GM18519 (cell line): ENCODE measurements at regions not wholly inside any gene's neighbourhood (a gene's known extent, or its start where the extent isn't known, plus 50 kb on each side); places are given as distances from the start of the nearest gene placed in this dataset.
"Not testable (repeated sequence)": the region's sequence is repeated elsewhere in the genome, so short reads cannot be mapped to it uniquely, and the experiment has no call there.

ENCODE experiments used
- ATAC-seq: cut with Tn5 transposase; IDR thresholded peaks from one replicate; pipeline ENCODE4 v1.9.1; 2021; ENCODE audit warnings: mild to moderate bottlenecking, moderate library complexity; ENCODE audit not compliant: unreplicated experiment, low FRiP score

DNA sequence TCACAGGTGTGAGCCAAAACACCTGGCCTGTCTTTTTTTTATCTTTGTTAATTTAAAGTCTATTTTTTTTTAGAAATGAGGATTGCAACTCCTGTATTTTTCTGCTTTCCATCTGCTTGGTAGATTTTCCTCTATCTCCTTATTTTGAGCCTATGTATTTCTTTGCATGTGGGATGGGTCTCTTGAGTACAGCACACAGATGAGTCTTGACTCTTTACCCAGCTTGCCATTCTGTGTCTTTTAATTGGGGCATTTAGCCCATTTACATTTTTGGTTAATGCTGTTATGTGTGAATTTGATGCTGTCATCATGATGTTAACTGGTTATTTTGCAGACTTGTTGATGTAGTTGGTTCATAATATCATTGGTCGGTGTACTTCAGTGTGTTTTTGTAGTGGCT is 317.4 kb downstream of the IPO8 start:
- no peak for ATAC-seq

DNA sequence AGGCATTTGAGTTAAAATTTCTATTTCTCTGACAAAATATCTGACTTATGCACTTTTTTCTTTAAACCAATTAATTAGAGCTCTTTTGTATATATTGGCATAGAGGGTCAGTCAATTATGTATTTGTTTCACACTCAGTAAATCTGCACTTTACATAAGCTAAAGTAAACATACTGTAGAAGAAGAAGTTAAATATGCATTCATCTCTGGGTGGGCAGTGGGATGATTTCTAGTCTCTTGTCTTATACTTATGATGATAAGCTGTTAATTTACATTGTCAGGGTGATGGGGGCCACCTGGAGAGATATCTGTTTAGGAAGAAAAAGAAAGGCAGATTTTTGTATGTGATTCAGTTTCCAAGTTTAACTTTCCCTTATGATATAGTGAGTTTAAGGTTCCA is 330.8 kb downstream of the IPO8 start:
- ATAC-seq: no peak

DNA sequence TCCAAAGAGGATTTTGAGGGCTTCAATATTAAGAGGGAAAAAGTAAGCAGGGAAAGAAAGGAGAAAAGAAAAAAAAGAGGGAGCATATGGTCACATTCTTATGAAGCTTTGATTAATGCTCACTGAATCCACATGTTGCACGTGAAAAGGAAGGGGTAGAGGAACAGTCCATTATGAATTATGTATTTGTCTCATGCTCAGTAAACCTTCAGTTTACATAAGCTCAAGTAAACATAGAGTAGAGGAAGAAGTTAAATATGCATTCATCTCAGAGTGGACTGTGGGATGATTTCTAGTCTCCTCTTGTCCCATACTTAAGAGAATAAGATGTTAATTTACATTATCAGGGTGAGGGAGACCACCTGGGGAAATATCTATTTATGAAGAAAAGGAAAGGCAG is 334.5 kb downstream of the IPO8 start:
- no peak for ATAC-seq

DNA sequence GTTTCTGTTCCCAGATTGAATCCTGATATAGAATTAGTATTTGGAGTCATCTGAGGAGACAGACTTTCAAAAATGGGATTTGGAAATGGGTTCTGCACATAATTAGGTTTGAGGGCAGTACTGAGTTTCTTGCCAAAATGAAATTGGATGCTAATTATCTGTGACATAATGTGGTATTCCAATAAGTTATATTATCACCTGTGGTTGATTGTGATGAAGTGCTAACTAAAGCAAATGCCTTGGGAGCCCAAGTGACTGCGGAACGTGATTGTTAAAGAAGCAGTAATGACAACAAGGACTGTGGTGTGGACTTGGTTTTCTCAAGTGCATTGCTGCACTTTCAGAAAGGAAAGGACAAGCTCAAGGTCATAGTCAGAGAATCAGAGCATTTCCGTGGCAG is 337.0 kb downstream of the IPO8 start:
- ATAC-seq: no peak

DNA sequence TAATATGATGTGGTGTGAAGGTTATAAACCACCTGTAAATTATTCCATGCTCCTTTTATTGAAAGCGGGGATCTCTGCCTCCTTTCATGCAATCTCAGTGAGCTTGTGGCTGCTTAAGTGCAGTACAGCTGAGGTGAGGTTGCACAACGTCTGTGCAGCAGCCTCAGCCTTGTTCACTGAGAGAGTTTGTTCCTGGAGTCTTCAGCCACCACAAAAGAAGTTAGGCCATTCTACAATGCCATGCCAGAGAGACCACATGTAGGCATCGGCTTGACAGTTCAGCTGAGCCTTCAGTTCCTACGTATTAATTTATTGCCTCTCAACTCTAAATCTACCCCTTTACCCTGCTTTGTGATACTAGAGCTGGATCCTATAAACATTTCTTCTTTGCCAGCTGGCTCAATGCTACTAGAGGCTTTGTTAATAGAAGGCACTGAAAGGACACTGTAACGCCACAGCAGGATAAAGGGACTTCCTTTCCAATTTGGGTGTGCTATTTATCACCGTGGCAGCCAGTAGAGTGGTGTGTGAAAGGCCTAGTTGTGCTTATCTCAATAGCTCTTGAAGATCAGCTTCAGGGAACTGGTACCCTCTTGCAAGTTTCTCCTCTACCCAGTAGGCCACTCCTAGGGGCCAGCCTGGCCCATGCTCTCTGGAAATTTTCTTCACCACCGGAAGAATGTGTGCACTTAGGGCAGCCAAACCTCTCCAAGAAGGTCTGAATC is 337.7 kb downstream of the IPO8 start:
- ATAC-seq: no peak

DNA sequence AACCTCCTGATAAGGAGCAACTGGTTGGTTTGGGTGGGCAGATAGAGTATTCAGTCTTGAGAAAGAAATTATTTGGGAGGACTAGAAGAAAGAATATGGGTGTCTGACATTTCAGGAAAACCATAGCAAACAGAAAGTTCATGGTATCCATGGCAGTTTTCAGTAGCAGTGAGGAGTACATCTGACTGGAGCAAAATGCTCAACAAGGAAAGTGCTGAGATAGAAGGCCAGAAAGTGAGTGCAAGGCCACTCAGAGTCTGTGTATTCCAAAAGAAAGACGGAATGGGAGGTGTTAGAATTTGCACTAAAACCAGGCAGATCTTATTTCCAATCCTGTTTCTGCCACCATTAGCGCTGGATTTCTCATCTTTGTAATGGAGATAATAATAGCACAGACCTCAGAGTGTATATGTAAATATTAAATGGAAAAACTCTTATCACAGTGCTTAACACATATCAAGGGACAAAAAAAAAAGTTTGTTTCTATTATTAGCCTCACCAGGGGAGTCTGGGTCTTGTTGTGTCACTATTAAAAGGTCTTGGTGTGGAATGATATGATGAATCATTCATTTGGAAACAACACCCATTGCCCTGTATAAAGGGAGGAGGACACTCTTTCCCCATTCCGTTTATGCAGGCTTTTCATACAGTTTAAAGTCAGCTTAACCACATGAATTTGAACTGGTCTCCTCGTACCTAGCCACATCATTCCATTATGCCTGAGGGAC is 349.8 kb downstream of the IPO8 start:
- no peak for ATAC-seq

DNA sequence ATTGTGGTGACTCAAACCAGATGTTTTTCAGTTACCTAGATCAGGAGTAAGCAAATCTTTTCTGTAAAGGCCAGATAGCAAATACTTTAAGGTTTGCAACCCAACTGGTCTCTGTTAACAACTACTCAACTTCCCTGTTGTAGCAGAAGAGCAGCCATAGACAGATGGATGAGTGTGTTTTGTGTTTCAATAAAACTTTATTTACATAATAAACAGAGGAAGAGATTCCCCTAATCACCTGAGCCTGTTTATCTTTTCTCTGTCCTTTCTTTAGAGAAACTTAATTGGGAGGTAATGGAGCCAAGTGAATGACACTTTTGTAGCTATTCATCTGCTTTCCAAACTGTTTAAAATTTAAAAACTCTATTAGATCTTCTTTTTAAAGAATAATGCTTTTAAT is 365.1 kb downstream of the IPO8 start:
- no peak for ATAC-seq

DNA sequence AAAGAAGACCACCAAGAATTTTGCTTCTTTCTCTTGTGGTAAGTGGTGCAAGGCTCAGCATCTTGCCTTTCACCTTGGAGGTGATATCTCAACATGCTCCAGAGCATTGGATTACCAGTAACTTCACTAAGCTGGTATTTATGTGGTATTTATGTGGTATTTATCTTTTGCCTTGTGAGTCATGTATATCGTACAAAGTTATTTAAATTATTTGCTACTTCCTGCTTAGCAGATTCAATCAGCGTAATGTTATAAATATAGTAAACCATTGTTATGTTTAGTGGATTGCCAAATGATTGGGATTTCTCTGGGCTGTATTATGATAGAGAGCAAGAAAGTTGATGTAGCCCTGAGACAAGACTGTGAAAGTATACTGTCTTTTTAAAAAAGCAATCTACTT is 366.4 kb downstream of the IPO8 start:
- ATAC-seq: no peak

DNA sequence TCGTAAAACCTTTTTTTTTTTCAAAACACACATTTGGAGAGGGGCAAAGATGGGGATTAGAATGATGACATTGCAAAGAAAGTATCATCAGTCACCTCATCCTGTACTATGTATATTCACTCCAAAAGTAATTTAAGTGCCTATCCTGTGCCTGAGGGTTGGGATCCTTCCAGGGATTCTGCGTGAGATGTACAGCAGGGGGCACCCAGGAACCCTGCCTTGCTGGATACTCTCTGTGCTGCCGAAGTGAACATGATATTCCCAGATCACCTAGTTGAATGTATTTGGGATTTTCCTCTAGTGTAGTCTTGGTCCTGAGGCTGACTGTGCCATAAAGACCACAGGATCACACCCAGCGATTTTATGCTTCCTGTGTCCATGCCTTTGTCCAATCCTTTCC is 372.7 kb downstream of the IPO8 start:
- ATAC-seq: no peak

DNA sequence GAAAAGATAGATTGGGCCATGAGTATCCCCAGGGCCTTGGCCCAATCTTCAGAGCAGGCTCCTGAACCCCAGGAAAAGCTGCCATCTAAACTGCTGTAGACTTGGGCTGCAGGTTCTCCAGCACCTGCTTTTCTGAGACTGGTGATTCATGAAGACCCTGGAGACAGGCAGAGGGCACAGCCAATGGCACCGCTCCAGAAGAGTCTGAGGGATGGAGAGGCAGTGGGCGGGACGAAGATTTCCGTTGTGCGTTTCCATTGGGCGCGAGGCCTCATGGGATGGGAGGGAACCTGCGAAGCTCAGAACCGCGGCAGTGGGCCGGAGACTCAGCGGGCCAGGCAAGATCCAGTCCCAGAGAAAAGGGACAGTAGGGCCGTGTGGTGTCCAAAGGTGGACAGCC is 375.1 kb downstream of the IPO8 start:
- ATAC-seq: no peak

DNA sequence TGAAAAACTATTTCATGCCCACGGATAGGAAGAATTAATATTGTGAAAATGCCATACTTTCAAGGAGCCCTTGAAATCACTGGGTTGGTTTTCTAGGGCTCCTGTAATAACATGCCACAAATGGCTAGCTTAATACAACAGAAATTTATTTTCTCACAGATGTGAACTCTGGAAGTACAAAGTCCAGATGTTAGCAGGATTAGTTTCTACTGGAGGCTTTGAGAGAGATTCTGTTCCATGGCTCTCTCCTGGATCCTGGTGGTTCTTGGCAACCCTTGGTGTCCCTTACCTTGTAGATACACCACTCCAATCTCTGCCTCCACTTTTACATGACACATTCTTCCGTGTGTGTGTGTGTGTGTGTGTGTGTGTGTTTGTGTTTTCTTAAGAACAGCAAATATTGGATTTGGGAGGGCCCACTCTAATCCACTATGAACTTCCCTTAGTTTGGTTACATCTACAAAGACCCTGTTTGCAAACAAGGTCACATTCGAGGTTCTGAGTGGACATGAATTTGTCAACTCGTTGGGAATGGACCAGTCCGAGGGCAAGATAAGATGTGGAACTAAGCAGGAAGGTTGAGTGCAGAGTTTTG is 381.1 kb downstream of the IPO8 start:
- no peak for ATAC-seq

DNA sequence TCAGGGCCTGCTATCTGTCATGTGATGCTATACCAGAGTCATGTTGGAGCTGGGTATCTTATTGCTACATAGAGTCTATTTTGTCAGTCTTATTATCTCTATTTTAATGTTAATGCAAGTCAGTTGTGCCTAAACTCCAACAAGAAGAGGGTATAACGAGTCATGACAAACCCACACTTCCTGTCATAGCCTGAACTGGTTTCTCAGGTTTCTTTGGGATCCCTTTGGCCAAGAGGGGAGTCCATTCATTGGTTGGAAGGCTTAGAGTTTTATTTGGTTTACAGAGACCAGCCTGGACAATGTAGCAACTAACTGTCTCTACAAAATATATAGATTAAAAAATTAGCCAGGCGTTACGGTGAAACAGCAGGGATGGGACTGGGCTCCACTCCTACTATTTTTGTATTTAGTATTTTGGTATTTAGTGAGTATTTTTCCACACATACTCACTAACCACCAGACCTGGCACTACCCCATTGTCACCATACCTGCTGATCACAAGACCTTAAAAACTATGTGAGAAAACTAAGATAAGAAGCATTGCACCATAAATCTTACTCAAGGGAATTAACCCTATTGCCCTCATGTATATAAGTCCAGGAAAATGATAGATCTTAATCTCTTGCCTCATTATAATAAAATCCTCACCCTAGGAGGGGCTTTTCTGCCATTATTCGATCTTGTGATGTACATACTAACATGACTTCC is 387.5 kb downstream of the IPO8 start:
- no peak for ATAC-seq

DNA sequence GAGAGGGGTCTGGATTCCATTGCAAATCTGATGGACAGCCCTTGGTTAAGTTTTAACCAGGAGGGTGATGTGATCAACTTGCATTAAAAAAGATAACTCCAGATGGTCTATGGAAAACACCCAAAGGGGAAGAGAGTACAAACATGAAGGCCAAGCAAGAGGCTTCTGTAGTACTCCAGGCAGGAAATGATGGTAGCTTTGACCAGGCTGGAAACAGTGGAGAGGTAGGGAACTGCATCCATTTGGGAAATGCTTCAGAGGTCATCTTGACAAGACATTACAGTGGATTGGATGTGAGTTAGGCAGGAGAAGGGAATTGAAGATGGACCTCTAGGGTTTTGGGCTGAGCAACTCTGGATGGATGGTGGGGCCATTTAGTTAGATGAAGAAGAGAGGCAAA is 391.1 kb downstream of the IPO8 start:
- no peak for ATAC-seq

DNA sequence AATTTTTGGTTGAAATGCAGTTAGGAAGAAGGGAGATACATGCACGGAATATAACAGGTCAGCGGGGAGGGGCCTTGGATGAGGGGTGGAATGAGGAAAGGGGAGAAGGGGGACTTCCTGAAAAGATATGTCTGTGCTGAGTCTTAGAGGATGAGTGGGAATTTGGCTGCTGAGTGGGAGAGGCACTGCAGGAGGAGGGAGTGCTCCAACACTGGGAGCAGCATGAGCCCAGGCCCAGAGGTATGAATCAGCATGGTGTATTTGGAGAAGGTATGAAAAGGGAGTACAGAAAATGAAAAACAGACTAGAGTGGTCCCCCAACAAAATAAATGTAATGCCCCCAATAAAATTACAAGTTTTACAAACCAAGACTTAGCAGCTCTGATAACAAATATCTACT is 394.4 kb downstream of the IPO8 start:
- ATAC-seq: no peak

DNA sequence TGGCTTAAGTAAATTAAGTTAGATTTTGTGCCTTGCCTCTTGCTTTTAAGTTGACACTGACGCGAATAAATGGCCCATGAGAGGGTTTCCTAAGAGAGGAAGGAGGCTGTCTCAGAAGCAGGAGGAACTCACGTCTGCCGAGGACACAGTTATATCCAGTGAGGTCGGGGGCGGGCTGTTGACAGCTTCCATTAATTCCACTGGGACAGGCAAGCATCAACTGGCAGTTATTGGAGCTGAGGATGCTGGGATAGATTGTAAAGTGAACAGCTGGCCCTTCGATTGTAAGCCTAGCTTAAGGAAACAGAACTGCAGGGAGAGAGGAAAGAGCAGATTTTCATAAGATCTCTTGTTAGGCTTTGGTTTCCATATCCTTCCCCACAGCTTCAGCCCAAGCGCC is 399.2 kb downstream of the IPO8 start:
- no peak for ATAC-seq

DNA sequence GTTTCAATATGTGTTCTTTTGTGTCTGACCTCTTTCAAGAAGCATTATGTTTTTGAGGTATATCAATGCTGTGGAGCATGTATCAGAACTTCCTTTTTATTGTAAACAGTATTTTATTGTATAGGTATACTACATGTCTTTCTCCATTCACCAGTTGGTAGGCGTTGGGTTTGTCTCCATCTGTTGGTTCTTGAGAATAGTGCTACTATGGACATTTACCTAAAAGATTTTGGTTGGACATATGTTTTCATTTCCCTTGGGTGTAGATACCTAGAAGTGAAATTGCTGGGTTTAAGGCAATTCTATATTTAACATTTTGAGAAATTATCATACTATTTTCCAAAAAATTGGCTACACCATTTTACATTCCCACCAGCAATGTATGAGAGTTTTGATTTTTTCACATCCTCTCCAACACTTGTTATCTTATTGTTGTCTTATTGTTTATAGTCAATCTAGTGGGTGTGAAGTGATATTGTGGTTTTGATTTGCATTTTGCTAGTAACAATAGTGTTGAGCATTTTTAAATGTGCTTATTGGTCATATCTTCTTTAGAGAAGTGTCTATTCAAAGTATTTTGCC is 409.2 kb downstream of the IPO8 start:
- peak; percentile 58 for ATAC-seq

DNA sequence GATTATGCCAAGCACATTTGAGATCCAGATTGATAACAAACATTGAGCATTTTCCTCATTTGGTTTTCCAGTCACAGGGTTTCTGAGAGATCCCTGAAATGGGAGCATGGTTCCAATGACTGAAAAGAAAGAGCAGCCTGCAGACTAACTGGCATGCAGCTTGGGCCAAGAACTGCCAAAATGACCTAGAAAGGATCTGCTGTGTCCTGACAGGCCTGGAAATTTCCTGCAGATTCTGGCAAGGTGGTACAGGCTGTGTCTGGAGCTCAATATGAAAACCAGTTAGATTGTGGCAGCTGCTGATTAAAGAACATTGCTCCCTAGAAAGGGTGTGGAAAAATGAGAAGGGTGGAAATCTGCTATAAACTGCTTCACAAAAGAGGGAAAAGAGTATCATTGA is 417.3 kb downstream of the IPO8 start:
- ATAC-seq: no peak

DNA sequence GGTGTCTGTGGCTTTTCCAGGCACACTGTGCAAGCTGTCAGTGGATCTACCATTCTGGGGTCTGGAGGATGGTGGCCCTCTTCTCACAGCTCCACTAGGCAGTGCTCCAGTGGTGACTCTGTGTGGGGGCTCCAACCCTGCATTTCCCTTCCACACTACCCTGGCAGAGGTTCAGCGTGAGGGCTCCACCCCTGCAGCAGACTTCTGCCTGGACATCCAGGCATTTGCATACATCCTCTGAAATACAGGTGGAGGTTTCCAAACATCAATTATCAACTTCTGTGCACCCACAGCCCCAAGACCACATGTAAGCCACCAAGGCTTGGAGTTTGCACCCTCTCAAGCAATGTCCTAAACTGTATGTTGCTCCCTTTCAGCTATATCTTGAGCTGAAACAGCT is 423.2 kb downstream of the IPO8 start:
- not testable (repeated sequence) for ATAC-seq

DNA sequence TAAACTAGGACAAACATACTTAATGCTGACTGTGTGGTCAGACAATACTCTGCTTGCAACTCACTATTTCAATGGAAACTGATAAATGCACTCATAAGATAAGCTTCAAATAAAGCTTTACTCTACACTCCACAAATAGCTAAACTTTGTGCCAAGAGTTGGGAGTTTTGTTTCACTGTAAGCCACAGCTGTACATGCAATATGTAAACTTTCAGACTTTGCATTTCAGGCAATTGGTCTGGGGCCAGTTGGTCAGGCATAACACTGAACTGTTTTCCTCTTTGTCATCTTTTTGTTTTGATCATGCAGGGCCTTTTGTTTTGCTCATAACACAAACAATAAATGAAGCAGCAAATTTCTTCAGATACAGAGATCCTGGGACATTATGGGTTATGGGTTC is 426.2 kb downstream of the IPO8 start:
- ATAC-seq: no peak

DNA sequence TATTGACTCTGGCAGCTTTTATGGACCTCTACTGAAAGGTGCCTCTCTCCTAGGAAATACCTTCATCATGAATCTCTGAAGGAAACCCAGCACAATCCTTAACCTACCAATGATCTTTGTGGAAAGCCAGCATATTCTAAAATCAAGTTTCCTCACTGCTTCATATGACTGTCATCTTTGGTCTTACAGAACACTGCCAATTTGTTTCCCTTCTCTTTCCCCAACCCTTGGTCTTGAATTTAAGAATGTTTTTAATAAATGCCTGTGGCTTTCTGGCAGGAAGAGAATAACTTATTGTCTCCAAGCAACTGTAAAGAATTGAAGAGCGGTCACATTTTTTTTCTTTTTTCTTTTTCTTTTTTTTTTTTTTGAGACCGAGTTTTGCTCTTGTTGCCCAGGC is 427.6 kb downstream of the IPO8 start:
- ATAC-seq: no peak

DNA sequence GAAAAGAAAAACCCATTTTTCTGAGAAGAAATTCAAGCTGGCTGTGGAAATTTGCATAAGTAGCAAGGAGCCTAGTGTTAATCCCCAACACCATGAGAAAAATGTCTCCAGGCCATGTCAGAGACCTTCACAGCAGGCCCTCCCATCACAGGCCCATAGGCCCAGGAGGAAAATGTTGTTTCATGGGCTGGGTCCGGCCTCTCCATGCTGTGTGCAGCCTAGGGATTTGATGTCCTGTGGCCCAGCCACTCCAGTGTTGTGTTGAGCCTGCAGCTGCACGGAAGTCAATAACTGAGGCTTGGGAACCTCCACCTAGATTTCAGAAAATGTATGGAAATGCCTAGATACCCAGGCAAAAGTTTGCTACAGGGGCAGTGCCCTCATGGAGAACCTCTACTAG is 432.2 kb downstream of the IPO8 start:
- no peak for ATAC-seq
